ENCODE measurements at regions not wholly inside any gene's neighbourhood (a gene's known extent, or its start where the extent isn't known, plus 50 kb on each side); places are given as distances from the start of the nearest gene placed in this dataset.

- no peak for TF ChIP-seq CTCF (IDR thresholded peaks at IDR 0.05; ENCODE audit: insufficient read depth, low read length)
- H3K4me3 ChIP-seq (ENCODE audit: low read depth, low read length) = no peak overlapping the region
- DNase-seq (ENCODE audit: low read depth) = no peak
Measured at GRCh38 chr16:59249011-59249410, 514.9 kb upstream of the GOT2 start.

- DNase-seq (ENCODE audit: low read depth) = no peak
- TF ChIP-seq CTCF (IDR thresholded peaks at IDR 0.05; ENCODE audit: insufficient read depth, low read length) = no peak
Measured at GRCh38 chr16:59242556-59242955, 508.4 kb upstream of the GOT2 start.

GRCh38 chr16:59238246-59238645, 504.1 kb upstream of the GOT2 start:
- no peak for DNase-seq (ENCODE audit: low read depth)
- TF ChIP-seq CTCF (IDR thresholded peaks at IDR 0.05; ENCODE audit: insufficient read depth, low read length) = no peak

More at GRCh38 chr16:59242556-59242955, 508.4 kb upstream of the GOT2 start:
- no peak overlapping the region for H3K4me3 ChIP-seq (ENCODE audit: low read depth, low read length)

GRCh38 chr16:59236804-59237458, 502.8 kb upstream of the GOT2 start:
- TF ChIP-seq CTCF (IDR thresholded peaks at IDR 0.05; ENCODE audit: insufficient read depth, low read length) = no peak
- H3K4me3 ChIP-seq (ENCODE audit: low read depth, low read length) = no peak overlapping the region
- no peak for DNase-seq (ENCODE audit: low read depth)

More at GRCh38 chr16:59238246-59238645, 504.1 kb upstream of the GOT2 start:
- no peak overlapping the region for H3K4me3 ChIP-seq (ENCODE audit: low read depth, low read length)

- DNase-seq (ENCODE audit: low read depth) = no peak
- no peak for TF ChIP-seq CTCF (IDR thresholded peaks at IDR 0.05; ENCODE audit: insufficient read depth, low read length)
- H3K4me3 ChIP-seq (ENCODE audit: low read depth, low read length) = no peak overlapping the region
Measured at GRCh38 chr16:59224401-59224800, 490.3 kb upstream of the GOT2 start.

- TF ChIP-seq CTCF (IDR thresholded peaks at IDR 0.05; ENCODE audit: insufficient read depth, low read length) = no peak
- no peak for DNase-seq (ENCODE audit: low read depth)
- H3K4me3 ChIP-seq (ENCODE audit: low read depth, low read length) = no peak overlapping the region
Measured at GRCh38 chr16:59220011-59220410, 485.9 kb upstream of the GOT2 start.

- no peak for TF ChIP-seq CTCF (IDR thresholded peaks at IDR 0.05; ENCODE audit: insufficient read depth, low read length)
- no peak for DNase-seq (ENCODE audit: low read depth)
- no peak overlapping the region for H3K4me3 ChIP-seq (ENCODE audit: low read depth, low read length)
Measured at GRCh38 chr16:59216291-59216690, 482.2 kb upstream of the GOT2 start.
